ENCODE measurements at regions not wholly inside any gene's neighbourhood (a gene's known extent, or its start where the extent isn't known, plus 50 kb on each side); places are given as distances from the start of the nearest gene placed in this dataset.

DNA sequence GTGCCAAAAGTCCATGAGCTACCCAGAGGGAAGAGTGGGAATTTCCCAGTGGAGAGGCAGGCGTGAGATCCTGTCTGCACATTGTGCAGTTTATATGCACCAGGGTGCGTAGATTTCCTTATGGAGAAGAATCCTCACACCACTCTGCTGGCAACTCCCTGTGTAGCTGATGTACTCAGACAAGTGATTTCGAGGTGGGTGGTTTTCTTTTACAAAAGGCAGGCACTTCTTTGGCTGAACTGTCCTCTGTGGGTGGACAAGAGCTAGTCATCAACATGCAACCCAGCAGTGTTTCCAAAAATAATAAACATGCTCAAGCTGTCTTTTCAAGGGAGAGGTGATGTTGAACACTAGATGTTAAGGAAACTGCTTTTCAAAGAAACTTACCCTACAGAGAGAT is 121.7 kb upstream of the NXT1 start:
- DNase-seq: no peak

DNA sequence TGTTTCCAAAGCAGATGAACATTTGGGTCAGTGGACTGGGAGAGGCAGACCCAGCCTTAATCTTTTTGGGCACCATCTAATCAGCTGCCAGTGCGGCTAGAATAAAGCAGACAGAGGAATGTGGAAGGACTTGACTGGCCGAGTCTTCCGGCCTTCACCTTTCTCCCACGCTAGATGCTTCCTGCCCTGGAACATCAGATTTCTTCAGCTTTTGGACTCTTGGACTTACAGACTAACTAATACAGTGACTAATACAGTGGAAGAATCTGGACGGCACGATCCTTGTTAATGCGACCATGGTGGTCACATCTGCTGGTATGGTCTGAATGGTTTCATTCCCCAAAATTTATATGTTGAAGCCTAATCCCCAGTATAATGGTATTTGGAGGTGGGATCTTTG is 122.6 kb upstream of the NXT1 start:
- no peak for DNase-seq

DNA sequence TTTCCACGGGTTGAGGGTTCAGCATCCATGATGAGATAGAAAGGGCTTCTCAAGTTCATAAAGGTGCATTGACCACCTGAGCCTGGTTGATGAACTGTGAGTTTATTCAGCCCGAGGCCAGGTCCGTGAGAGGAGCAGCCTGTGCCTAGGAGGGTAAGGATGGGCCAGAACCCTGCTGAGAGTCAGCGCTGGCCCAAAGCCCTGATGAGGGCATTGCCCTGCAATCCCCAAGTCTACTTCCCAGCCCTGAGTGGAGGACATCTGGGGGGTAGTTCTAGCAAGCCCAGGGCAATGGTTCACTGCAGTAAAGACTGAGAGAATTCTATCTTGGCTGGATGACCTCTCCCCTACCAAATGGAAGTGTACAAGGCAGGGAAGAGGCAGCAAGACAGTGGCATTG is 123.3 kb upstream of the NXT1 start:
- no peak for DNase-seq

DNA sequence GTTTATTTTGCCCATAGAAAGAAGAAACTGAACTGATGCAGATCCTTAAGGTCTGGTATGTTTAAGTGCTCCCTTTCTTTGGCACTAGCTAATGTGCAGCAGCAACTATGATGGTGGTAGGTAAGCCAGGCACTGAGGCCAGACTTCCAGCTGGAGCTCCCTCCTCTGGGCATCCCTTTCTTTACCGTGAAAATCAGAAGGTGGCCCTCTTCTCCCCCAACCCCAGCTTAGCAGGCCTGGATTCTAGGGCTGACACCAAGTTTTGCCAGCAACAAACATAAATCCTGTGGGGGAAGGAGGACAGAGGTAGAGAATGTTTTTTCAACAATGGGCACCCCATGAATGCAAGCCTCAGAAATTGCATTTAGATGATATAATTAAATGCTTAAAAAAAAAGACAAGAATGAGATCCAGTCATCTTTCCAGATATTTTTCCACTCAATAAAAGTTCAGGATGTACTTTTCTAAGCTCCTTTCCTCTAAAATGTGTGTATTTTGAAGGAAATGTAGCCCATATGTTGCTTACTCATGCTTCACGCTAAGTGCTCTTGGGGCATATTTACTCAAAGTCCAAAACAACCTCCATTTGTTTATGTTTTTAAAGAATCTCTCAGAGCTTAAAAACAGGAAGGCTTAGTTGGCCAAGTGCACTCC is 123.9 kb upstream of the NXT1 start:
- no peak for DNase-seq

DNA sequence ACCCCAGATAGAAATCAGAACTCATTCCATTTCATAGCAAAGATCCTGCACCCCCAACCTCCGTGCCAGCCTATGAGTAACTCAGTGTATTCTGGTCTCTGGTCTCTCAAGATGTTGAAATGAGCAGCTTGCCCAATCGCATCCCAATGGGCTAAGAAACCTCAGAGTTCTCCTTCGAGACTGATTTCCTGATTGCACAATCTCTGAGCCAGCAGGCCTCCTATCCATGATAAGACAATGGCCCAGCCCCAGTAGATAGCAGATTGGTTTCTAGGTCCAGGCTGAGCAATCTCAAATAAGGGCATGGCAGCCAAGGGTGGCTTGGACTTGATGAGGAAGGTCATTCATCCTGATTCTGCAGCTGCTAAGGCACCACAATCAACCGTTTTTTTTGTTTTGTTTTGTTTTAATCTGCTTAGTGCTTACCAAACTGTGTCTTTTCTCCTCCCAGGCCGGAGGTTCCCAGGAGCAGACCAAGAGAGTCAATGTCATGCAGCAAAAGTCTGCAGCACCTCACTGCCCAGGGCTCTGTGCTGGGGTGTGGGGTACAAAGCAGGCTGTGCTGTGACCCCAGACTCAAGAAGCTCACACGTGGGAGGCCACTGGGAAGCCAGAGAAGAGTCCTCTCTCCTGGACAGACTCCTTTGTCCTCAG is 125.1 kb upstream of the NXT1 start:
- DNase-seq: no peak

DNA sequence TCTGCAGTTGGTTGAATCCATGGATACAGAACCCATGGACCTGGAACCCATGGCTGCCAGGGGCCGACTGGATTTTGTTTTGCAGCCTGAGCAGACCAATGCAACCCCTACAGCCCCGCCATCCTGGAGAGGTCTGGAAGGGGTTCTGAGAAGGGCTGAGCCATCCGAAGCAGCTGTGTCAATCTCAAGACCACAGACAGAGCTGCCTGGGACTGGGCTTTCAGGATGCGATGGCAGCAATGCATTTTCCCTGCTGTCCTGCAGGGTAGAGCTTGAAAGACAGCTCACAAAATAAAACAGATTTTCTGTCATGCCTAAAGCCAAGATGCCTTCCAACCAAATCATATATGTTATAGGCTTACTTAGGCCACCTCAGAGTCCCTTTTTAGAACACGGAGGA is 125.8 kb upstream of the NXT1 start:
- DNase-seq: no peak

DNA sequence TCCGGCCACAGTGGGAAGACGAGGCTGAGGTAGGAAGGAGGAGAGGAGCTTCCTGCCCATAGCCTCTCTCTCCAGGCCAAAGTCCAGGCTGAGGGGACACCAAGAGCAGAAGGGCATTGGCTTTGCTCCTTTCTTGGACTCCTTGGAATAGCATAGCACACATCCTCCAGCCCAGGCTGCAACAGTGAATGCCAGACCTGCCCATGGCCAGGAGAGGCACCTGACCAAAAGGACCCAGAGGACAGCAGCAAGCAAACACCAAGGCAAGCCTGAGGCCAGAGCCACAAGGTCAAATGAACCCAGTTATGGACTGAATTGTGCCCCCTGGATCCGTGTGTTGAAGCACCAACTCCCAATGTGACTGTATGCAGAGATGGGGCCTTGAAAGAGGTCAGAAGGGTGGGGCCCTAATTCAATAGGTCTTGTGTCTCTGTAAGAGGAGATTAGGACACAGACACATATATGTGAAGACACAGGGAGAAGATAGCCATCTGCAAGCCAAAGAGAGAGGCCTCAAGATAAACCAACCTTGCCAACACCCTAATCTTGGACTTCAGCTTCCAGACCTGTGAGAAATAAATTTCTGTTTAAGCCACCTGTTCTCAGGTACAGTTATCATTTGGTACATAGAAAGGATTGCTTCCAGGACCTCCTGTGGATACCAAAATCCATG is 126.5 kb upstream of the NXT1 start:
- DNase-seq: no peak

DNA sequence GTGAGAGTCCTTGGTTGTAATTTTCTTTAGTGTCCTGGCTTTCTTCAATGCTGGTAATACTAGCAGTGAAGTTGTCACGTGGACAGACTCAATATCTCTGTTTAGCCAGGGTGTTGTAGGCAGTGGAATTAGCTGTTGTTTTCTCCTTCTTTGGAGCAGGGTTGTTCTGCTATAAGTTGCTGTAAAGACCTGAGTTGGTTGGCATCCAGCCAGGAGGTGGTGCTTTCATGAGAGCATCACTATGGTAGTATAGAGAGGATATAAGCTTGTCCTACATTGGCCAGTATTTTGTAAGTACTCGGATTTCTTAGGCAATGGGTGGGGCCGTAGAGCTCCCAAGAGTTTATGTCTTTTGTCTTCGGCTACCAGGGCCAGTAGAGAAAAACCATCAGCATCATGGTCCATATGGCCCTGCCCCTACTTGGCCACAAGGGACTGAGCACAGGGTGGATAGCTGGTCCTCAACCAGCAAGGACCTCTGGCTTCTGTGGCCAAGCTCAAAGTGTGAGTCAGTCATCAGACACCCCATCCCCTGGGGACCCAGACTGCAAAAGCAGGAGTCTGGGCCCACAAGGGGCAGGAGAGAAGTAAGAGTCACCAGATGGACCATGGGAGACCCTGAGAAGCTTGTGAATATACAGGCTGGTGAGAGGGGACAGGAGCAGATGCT is 127.9 kb upstream of the NXT1 start:
- DNase-seq: no peak

DNA sequence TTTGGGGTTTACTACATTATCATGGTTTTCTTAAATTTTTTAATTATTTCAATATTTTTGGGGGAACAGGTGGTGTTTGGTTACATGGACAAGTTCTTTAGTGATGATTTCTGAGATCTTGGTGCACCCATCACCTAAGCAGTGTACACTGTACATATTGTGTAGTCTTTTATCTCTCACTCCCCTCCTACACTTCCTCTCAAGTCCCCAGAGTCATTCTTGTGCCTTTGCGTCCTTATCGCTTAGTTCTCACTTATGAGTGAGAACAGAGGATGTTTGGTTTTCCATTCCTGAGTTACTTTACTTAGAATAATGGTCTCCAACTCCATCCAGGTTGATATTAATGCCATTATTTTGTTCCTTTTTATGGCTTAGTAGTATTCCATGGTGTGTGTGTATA is 130.9 kb upstream of the CD93 start:
- no peak for DNase-seq

DNA sequence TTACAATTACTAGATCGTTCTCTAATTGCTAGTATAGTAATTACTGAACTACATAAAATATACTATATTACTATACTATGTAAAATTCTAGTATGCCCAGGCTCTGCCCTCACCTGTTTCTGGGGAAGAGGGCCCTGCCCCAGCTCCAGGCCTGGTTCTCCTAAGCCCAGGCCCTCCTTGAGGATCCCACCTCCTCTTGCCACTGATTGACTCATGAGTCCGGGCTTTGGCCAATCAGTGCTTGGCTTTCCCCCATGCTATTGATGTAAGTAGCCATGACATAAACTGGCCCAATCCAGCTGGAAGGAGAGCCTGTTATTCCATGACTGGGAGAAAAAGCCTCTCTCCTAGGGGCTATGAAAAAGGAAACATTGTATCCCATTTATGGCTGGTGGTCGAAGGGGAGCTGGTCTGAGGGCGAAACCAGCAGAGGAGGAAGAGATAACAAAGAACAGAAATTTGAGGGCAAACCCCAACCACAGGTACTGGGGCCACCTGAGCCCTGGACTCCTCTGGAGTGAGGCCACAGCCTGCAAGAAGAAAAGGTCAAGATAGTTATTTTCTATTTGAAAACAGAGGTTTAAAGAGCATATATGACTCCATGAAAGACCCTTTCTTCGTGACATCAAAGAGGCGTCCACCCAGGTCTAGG is 129.3 kb upstream of the CD93 start:
- DNase-seq: no peak

DNA sequence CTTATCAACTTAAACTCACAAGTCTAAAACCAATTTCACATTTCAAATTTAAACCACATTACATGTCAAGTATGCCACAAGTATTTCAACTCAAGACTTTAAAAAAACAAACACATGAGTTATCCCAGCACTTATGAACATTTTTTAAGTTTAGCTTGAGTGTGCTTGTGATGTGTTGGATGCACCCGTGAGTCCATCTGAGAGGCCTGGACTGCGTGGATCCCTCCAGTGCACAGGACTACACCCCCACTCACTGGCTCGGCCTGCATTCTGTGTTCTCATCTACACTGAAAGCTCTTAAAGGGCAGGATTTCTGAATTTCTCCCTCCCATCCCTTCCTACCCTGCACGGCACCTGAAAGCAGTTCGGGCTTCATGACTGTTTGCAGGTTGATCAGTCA is 128.8 kb upstream of the CD93 start:
- no peak for DNase-seq

DNA sequence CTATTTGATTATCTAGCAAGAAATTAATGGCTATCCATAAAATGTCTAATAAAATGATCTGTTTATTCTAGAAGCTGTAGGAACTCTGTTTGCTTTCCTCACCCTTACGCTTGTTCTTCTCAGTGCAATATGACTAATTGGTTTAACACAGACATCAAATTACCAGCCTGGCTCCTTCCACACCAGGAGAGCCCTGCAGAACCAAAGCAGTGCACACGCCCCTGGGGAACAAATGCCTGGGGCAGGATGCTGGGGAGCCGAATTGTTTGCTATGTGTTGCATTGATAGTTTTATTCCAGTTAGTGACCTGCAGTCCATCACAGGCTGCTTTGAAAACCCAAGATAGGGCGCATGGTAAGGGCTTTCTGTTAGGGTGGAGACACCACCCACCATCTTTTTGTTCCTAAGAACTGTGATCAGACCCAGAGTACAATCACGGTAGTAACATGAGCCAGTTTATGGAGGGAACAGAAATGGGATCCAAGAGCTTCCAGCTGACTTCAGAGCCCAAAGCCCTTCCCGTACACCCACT is 126.4 kb upstream of the CD93 start:
- DNase-seq: no peak

DNA sequence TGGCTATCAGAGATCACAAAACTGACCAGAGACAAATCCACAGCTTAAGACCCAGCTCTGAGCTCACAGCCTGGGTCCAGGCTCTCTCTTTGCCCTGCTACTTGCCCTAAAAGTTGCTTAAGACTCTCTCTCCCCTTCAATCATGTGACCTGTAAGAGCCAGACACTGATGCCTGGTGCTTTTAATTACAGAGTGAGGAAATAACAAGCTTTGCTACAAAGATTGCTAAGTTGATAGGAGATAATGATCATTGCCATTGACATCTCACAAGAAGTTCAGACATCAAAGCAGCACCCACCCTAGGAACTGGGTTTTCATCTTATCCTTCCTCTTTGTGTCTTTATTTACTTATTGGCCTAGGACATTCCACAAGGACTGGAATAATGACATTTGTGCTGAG is 125.9 kb upstream of the CD93 start:
- DNase-seq: no peak

DNA sequence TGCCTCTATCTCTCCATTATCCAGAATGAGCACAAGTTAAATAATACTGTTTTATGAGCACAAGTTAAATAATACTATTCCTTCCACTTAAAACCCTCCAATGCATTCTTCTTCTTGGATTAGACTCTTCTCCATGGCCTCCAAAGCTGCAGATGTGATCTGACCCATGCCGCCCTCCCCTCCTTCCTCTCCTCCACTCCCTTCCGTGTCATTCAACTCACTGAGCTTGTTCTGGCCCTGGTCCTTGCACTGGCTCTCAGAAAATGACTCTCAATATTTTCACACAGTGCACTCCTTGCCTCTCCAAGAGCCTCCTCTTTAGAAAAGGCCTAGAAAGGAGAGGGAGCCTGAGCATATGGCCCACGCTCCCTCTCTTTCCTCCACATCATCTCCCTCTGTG is 125.0 kb upstream of the CD93 start:
- DNase-seq: no peak

DNA sequence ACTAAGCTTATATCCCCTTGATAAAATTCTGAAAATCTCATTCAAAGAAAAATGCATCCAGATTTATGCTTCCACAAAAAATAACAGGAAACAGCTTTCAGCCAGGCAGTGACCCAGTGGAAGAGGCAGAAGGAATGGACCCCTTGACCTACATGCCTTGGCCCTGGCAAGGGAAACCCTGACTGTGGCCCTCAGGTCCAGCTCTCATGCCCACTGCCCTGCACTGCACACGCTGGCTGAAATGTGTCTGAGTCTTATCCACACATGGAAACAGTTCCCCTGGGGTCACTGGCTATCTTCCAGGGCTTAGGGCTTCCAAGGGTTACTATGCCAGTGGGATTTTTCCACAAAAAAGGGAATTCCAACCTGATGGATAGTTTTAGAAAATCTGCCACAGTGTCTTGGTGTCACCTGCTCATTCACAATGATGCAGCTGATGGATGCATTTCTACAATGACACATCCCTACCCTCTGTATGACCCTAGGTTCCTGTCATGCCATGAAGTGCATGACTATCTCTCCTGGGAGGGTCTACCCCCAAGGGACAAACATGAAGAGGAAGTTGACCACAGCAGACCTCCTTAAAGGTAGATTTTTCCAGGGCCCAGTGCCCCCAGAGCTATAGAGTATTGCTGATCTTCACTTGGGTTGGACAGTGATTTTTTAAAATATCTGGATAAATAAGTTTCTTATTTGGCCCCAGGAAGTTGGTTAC is 121.9 kb upstream of the CD93 start:
- DNase-seq: no peak

DNA sequence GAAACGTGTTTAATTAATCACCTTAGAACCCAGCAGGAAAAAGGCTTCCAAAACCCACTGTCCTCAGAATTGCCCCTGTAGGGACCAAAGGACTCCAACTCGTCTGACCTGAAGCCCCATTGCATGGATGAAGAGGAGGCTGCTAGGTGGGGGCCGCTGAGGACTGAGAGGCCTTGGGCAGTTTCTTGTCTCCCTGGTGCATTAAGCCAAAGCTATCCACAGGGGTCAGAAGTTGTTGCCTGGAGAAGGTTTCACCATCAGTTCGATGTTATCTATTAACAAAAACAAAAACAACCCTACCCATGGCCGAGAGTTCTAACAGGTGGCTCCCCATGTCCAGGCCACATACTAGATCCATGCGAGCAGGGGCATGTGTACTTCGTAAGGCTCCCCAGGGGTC is 120.9 kb upstream of the CD93 start:
- DNase-seq: no peak

DNA sequence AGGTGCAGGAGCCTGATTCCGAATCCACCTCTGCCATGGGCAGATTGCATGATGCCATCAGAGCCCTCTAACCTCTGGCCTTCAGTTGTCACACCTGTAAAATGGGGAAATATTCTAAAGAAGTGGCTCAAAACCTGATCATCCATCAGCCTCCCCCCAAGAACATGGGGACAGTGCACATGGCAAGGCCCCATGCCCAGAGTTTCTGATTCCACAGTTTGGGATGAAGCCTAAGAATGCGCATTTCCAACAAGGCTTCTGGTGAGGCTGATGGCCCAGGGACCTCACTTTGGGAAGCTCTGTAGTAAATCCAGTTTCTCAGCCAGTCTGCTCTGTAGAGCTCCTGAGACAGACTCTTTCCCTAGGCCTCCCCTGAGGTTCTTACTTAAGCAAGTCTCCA is 119.9 kb upstream of the CD93 start:
- no peak for DNase-seq

DNA sequence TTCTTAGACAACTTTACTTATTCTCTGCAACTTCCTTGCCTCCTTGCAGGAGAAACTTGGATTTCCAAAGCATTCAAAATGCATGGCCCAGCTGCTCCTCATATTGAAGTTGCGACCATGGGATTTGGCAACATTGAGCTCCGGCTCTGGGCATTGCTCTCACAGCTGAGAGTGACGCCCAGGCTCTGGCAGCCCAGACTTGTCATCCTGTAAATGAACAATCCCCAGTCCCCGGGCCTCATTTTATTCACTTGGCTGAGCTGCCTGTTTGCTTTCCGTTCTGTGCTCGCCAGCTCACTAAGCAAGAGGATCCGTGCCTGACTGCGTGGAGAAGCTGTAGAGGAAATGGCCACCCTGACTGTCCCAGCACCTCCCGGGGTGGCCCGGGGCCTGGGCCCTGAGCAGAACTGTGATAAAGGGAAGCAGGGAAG is 119.5 kb upstream of the CD93 start:
- DNase-seq: no peak

DNA sequence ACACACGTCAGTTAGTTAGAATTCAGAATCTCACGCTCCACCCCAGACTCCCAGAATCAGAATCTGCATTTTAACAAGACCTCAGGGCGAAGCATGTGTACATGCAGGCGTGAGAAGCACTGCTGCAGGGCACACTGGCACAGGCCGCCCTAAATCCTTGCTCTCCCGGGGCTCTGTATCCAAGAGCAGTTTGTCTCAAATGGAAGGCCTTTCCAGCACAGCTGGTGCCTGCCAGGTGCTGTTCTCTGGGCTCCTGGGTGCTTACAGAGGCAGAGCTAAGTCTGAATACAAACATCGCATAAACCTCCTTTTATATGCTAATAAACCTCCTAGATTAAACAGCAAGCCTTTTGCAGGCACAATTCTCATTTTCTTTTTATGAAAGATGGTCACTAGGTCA is 119.1 kb upstream of the CD93 start:
- DNase-seq: no peak

DNA sequence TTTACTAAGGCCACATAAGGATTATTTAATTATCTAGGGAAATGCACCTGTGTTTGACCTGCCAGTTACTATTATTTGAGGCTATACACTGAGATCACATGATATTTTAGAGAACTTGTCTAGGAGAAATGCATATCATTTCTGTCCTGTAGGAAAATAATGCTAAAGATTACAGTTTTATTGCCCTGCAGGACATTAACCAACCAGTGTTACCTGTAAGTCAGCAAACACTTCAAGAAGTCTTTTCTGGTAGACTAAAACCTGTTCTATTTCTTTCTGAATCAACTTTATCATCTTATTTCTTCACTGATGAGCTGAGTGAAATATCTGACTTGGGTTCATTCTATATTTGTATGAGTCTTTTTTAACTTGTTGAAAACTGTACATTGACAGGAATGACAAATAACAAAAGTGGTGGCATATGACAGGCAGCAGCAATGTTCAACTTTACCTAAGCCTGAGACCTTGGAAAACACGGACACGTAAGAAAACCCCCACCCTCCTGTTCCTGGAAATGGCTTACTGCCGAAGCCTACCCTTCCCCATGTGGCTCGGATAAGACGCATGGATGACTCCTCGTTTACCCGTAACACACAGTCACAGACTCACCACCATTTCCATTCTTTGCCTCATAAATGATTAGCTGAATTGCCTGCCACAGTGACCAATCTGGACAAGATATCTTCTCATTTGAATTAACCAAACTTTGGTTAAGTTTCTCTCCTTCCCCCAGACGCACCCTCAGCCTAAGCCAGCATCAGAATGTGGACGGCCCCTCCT is 118.0 kb upstream of the CD93 start:
- no peak for DNase-seq

DNA sequence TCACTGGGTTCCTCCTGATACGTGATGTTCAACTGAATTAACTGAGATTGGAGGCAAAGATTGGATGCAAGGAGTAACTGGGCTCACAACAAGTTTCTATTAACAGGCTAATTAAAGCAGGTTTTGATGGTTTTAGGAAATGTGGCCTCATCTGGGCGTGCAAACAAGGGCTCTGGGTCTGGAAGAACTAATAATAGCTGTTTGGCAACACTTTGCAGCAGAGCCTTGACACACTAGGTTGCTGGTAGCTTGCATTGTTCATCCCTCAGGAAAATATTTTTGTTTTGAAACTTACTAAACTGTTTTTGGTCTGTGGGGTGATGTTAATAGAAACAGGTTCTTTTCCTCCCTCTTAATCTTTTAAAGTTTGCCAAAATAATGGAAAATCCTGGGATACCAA is 117.2 kb upstream of the CD93 start:
- no peak for DNase-seq

DNA sequence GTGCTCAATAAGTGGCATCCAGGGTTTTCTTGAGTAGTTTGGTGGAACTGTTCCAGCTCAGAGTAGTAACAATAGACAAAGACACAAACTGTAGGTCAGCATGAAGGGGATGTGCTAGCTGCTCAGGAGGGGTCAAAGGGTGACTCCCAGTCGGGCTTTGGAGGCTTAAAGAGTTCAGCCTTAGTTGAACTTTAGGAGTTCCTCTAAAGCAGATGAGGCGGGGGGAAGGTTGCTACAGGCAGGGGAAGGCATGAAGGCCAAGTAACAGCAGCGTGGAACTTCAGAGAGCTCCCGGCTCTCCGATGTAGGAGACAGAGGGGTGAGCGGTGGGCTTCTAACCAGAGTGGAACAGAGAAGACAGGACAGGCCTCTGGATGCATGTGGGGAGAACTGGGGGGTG is 115.5 kb upstream of the CD93 start:
- DNase-seq: no peak
